A673 (cell line): ENCODE measurements at regions not wholly inside any gene's neighbourhood (a gene's known extent, or its start where the extent isn't known, plus 50 kb on each side); places are given as distances from the start of the nearest gene placed in this dataset.

ENCODE experiments used
- BruUV-seq: library from RNA; stranded (reverse); fragments of 400-500 nt; replicated peaks from 2 replicates; lab custom pipeline; 2021; lab: Mats Ljungman, UMichigan
- CTCF ChIA-PET: fragments of 300-600 bp; sonication (Branson Sonifier 250); formaldehyde crosslinking; loops from one replicate; lab custom pipeline; 2022; ENCODE audit warnings: antibody characterized with exemption; lab: Charles Lee
- POLR2A ChIA-PET: fragments of 300-600 bp; sonication (Branson Sonifier 250); formaldehyde crosslinking; loops from one replicate; lab custom pipeline; 2022; ENCODE audit warnings: antibody characterized with exemption; ENCODE audit not compliant: low non-redundant PET; lab: Charles Lee
- DNase-seq: peaks from one replicate; pipeline ENCODE4 v3.0.0-alpha.2; 2015; ENCODE audit warnings: low spot score
- H3K27ac ChIP-seq: fragments of 200-600 bp; sonication (generic); 2 replicates; pipeline ENCODE4 v1.5.1; 2016; ENCODE audit warnings: mixed run types, low read depth, mild to moderate bottlenecking, mixed read lengths, antibody characterized with exemption, low read length; ENCODE audit not compliant: poor library complexity, severe bottlenecking
- H3K27me3 ChIP-seq: fragments of 200-600 bp; sonication (generic); replicated peaks from 2 replicates; pipeline ENCODE4 v1.6.1; 2017; ENCODE audit warnings: mixed run types, low read depth, mild to moderate bottlenecking, mixed read lengths, antibody characterized with exemption, low read length; ENCODE audit not compliant: insufficient read depth, poor library complexity
- H3K36me3 ChIP-seq: fragments of 200-600 bp; sonication (generic); 2 replicates; pipeline ENCODE4 v1.6.1; 2016; ENCODE audit warnings: mixed run types, mild to moderate bottlenecking, mixed read lengths, antibody characterized with exemption, low read length; ENCODE audit not compliant: insufficient read depth, poor library complexity, severe bottlenecking
- H3K4me1 ChIP-seq: fragments of 200-600 bp; sonication (generic); 2 replicates; pipeline ENCODE4 v1.6.1; 2017; ENCODE audit warnings: mixed run types, mild to moderate bottlenecking, mixed read lengths, antibody characterized with exemption, low read length; ENCODE audit not compliant: insufficient read depth, poor library complexity, severe bottlenecking
- H3K4me3 ChIP-seq: fragments of 200-600 bp; sonication (generic); 2 replicates; pipeline ENCODE4 v1.5.1; 2016; ENCODE audit warnings: low read depth, mixed run types, mild to moderate bottlenecking, mixed read lengths, low read length; ENCODE audit not compliant: poor library complexity, severe bottlenecking
- H3K9me3 ChIP-seq: fragments of 200-600 bp; sonication (generic); 2 replicates; pipeline ENCODE4 v1.6.1; 2016; ENCODE audit warnings: mixed run types, low read depth, mild to moderate bottlenecking, mixed read lengths, antibody characterized with exemption, low read length; ENCODE audit not compliant: poor library complexity, severe bottlenecking
- CTCF ChIP-seq: fragments of 300-800, 200-600 bp; sonication (generic); conservative IDR thresholded peaks from 2 replicates; pipeline ENCODE4 v1.5.1; 2017; ENCODE audit warnings: low read depth, mild to moderate bottlenecking, antibody characterized with exemption, low read length, moderate library complexity, mixed read lengths
- EZH2 ChIP-seq: fragments of 200-600 bp; sonication (generic); IDR thresholded peaks from 2 replicates; pipeline ENCODE4 v1.6.1; 2017; ENCODE audit warnings: borderline replicate concordance, low read depth, mild to moderate bottlenecking, mixed read lengths, antibody characterized with exemption, low read length; ENCODE audit not compliant: poor library complexity, severe bottlenecking
- intact Hi-C: fragments of 100-400 bp; cut with micrococcal nuclease; formaldehyde crosslinking; loops from one replicate; pipeline ENCODE4 v1.10.0; 2022; ENCODE audit not compliant: unreplicated experiment

GRCh38 chr5:118196229-118196628, 792.1 kb downstream of the DTWD2 start:
- H3K4me1 ChIP-seq, result no peaks in the 10 kb centered on the region
- no peak for DNase-seq
- H3K27me3 ChIP-seq, result no peaks in the 10 kb centered on the region
- intact Hi-C loops, result no loop called here
- no peak overlapping the region for H3K4me3 ChIP-seq
- ChIA-PET CTCF (no interaction called here), POLR2A (no interaction called here)
- BruUV-seq, result no TSS peak
- H3K9me3 ChIP-seq, result no peaks in the 10 kb centered on the region
- no peak for TF ChIP-seq EZH2
- no peak for TF ChIP-seq CTCF
- H3K27ac ChIP-seq, result no peak overlapping the region
- H3K36me3 ChIP-seq, result no peaks in the 10 kb centered on the region

GRCh38 chr5:118195211-118195610, 793.1 kb downstream of the DTWD2 start:
- Histone ChIP-seq H3K9me3 (no peaks in the 10 kb centered on the region), H3K27me3 (no peaks in the 10 kb centered on the region), H3K4me3 (no peak overlapping the region), H3K36me3 (no peaks in the 10 kb centered on the region), H3K4me1 (no peaks in the 10 kb centered on the region), H3K27ac (no peak overlapping the region)
- ChIA-PET CTCF (no interaction called here), POLR2A (no interaction called here)
- no TSS peak for BruUV-seq
- no peak for DNase-seq
- no peak for TF ChIP-seq EZH2
- intact Hi-C loops, result no loop called here

- H3K27ac ChIP-seq, result no peak overlapping the region
- no TSS peak for BruUV-seq
- intact Hi-C loops, result no loop called here
- TF ChIP-seq EZH2, result no peak
- TF ChIP-seq CTCF, result no peak
- no peak for DNase-seq
- H3K27me3 ChIP-seq, result no peaks in the 10 kb centered on the region
- ChIA-PET POLR2A (no interaction called here), CTCF (no interaction called here)
- H3K4me3 ChIP-seq, result no peak overlapping the region
- no peaks in the 10 kb centered on the region for H3K4me1 ChIP-seq
- no peaks in the 10 kb centered on the region for H3K36me3 ChIP-seq
- no peaks in the 10 kb centered on the region for H3K9me3 ChIP-seq
These were observed 795.0 kb downstream of the DTWD2 start for GRCh38 chr5:118193194-118193905.

- no peak overlapping the region for H3K27ac ChIP-seq
- TF ChIP-seq CTCF (no peak), EZH2 (no peak)
- H3K27me3 ChIP-seq, result no peaks in the 10 kb centered on the region
- no peaks in the 10 kb centered on the region for H3K4me1 ChIP-seq
- ChIA-PET CTCF (no interaction called here), POLR2A (no interaction called here)
- H3K4me3 ChIP-seq, result no peak overlapping the region
- intact Hi-C loops, result no loop called here
- no peaks in the 10 kb centered on the region for H3K9me3 ChIP-seq
- BruUV-seq, result no TSS peak
- no peak for DNase-seq
- no peaks in the 10 kb centered on the region for H3K36me3 ChIP-seq
These were observed 803.3 kb downstream of the DTWD2 start for GRCh38 chr5:118185018-118185417.
